ENCODE measurements at regions not wholly inside any gene's neighbourhood (a gene's known extent, or its start where the extent isn't known, plus 50 kb on each side); places are given as distances from the start of the nearest gene placed in this dataset.

DNA sequence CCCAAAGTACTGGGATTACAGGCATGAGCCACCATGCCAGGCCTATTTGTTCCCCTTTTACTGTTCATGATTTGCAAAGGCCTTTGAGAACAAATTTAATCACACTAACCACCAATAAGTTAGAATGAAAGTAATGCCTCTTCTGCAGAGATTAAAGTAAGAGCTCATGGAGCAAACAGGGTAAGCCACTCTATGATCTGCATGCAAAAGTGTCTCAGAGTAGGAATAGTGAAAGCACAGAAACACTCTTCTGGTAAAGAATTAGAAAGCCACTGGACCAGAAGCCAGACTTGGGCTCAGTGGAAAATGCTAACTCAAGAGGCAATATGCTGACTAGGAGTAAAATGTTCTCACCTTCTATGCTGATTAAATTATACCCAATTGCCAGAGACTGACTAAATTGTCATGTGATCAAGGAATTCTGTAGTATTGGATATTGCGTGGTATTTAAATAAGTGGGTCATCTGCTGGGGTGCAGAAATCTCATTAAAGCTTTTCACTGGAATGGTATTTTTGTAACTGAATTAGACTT, 235.3 kb upstream of the ERBB4 start:
- H3K27ac ChIP-seq (ENCODE audit: low read depth in 2 of 2, low read length in 1 of 2): no peak overlapping the region
- 86 to 95% methylated on average over 1 of the region's 1 CpG for WGBS, 2 donors
- no peaks in the 10 kb centered on the region for H3K9me3 ChIP-seq (ENCODE audit: control insufficient read depth in 2 of 2, insufficient read depth in 1 of 2, low read depth in 1 of 2, low read length in 1 of 2)
- no peaks in the 10 kb centered on the region for H3K4me1 ChIP-seq (ENCODE audit: control insufficient read depth in 2 of 2, insufficient read depth in 2 of 2, low read length in 1 of 2)
- no peaks in the 10 kb centered on the region for H3K27me3 ChIP-seq (ENCODE audit: control insufficient read depth in 1 of 2, insufficient read depth in 2 of 2, low read length in 2 of 2)
- H3K36me3 ChIP-seq (ENCODE audit: control insufficient read depth in 2 of 2, insufficient read depth in 2 of 2, low read length in 1 of 2): no peaks in the 10 kb centered on the region
- H3K4me3 ChIP-seq (ENCODE audit: low read depth in 1 of 2, low read length in 2 of 2): no peak overlapping the region

GRCh38 chr2:212770240-212770639, 231.6 kb upstream of the ERBB4 start:
- 45 to 68% methylated on average over 3 of the region's 3 CpGs for WGBS, 2 donors

DNA sequence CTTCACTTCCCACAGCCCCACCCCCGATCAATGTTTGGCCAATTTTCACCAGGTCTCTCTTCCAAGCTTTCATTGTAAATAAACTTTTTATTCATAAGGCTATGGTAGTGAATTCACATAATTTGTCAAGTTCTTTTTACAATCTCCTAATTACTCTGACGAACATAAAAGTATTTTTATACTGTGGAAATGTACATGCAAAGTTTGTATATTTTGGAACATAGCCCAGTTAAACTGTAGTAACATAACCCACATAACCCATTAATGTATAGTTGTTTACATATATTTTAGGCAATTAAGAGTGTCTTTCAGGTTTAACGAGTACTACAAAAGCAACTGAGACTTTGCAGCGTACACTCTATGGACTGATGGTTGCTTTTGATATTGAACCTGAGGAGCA, 228.3 kb upstream of the ERBB4 start:
- no peaks in the 10 kb centered on the region for H3K4me1 ChIP-seq (ENCODE audit: control insufficient read depth in 2 of 2, insufficient read depth in 2 of 2, low read length in 1 of 2)
- 37 to 56% methylated on average over 4 of the region's 4 CpGs for WGBS, 2 donors
- H3K9me3 ChIP-seq (ENCODE audit: control insufficient read depth in 2 of 2, insufficient read depth in 1 of 2, low read depth in 1 of 2, low read length in 1 of 2): no peaks in the 10 kb centered on the region

More at GRCh38 chr2:212770240-212770639, 231.6 kb upstream of the ERBB4 start:
- Histone ChIP-seq H3K4me1 (ENCODE audit: control insufficient read depth in 2 of 2, insufficient read depth in 2 of 2, low read length in 1 of 2) (no peaks in the 10 kb centered on the region), H3K27ac (ENCODE audit: low read depth in 2 of 2, low read length in 1 of 2) (no peak overlapping the region), H3K27me3 (ENCODE audit: control insufficient read depth in 1 of 2, insufficient read depth in 2 of 2, low read length in 2 of 2) (no peaks in the 10 kb centered on the region), H3K36me3 (ENCODE audit: control insufficient read depth in 2 of 2, insufficient read depth in 2 of 2, low read length in 1 of 2) (no peaks in the 10 kb centered on the region), H3K4me3 (ENCODE audit: low read depth in 1 of 2, low read length in 2 of 2) (no peak overlapping the region), H3K9me3 (ENCODE audit: control insufficient read depth in 2 of 2, insufficient read depth in 1 of 2, low read depth in 1 of 2, low read length in 1 of 2) (no peaks in the 10 kb centered on the region)

GRCh38 chr2:212752730-212753351, 214.2 kb upstream of the ERBB4 start:
- peaks cover 0 to 2% of the 10 kb centered on the region in 2 donors for H3K9me3 ChIP-seq (ENCODE audit: control insufficient read depth in 2 of 2, insufficient read depth in 1 of 2, low read depth in 1 of 2, low read length in 1 of 2)
- H3K27me3 ChIP-seq (ENCODE audit: control insufficient read depth in 1 of 2, insufficient read depth in 2 of 2, low read length in 2 of 2): no peaks in the 10 kb centered on the region
- no peak overlapping the region for H3K4me3 ChIP-seq (ENCODE audit: low read depth in 1 of 2, low read length in 2 of 2)
- no peaks in the 10 kb centered on the region for H3K4me1 ChIP-seq (ENCODE audit: control insufficient read depth in 2 of 2, insufficient read depth in 2 of 2, low read length in 1 of 2)
- H3K27ac ChIP-seq (ENCODE audit: low read depth in 2 of 2, low read length in 1 of 2): no peak overlapping the region
- no peaks in the 10 kb centered on the region for H3K36me3 ChIP-seq (ENCODE audit: control insufficient read depth in 2 of 2, insufficient read depth in 2 of 2, low read length in 1 of 2)
- 47 to 57% methylated on average over 2 of the region's 2 CpGs for WGBS, 2 donors

More for the DNA sequence above, 228.3 kb upstream of the ERBB4 start:
- Histone ChIP-seq H3K36me3 (ENCODE audit: control insufficient read depth in 2 of 2, insufficient read depth in 2 of 2, low read length in 1 of 2) (no peaks in the 10 kb centered on the region), H3K27me3 (ENCODE audit: control insufficient read depth in 1 of 2, insufficient read depth in 2 of 2, low read length in 2 of 2) (no peaks in the 10 kb centered on the region), H3K27ac (ENCODE audit: low read depth in 2 of 2, low read length in 1 of 2) (no peak overlapping the region), H3K4me3 (ENCODE audit: low read depth in 1 of 2, low read length in 2 of 2) (no peak overlapping the region)

DNA sequence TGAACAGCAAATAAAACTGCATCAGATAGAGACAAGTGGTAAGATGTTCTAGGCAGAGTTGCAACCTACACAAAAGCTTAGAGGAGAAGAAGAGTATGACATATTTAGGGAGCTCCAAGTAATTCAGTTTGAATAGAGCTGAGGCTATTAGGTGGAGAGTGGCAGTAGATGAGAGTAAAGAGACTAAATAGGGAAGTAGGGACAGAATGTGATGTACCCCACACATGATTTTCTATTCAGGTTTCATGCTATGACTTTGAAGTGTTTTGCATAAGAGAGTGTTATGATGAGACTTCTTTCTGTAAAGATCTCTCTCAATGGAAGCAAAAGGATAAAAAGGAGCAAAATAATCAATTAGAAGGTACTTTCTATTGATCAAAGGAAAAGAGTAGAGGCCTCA, 206.8 kb upstream of the ERBB4 start:
- Histone ChIP-seq H3K9me3 (ENCODE audit: control insufficient read depth in 2 of 2, insufficient read depth in 1 of 2, low read depth in 1 of 2, low read length in 1 of 2) (no peaks in the 10 kb centered on the region), H3K27ac (ENCODE audit: low read depth in 2 of 2, low read length in 1 of 2) (no peak overlapping the region), H3K4me1 (ENCODE audit: control insufficient read depth in 2 of 2, insufficient read depth in 2 of 2, low read length in 1 of 2) (no peaks in the 10 kb centered on the region), H3K36me3 (ENCODE audit: control insufficient read depth in 2 of 2, insufficient read depth in 2 of 2, low read length in 1 of 2) (no peaks in the 10 kb centered on the region), H3K4me3 (ENCODE audit: low read depth in 1 of 2, low read length in 2 of 2) (no peak overlapping the region), H3K27me3 (ENCODE audit: control insufficient read depth in 1 of 2, insufficient read depth in 2 of 2, low read length in 2 of 2) (no peaks in the 10 kb centered on the region)

GRCh38 chr2:212737392-212738172, 199.0 kb upstream of the ERBB4 start:
- Histone ChIP-seq H3K9me3 (ENCODE audit: control insufficient read depth in 2 of 2, insufficient read depth in 1 of 2, low read depth in 1 of 2, low read length in 1 of 2) (peaks cover 0 to 2% of the 10 kb centered on the region in 2 donors), H3K27ac (ENCODE audit: low read depth in 2 of 2, low read length in 1 of 2) (no peak overlapping the region), H3K4me3 (ENCODE audit: low read depth in 1 of 2, low read length in 2 of 2) (no peak overlapping the region), H3K36me3 (ENCODE audit: control insufficient read depth in 2 of 2, insufficient read depth in 2 of 2, low read length in 1 of 2) (no peaks in the 10 kb centered on the region), H3K27me3 (ENCODE audit: control insufficient read depth in 1 of 2, insufficient read depth in 2 of 2, low read length in 2 of 2) (no peaks in the 10 kb centered on the region), H3K4me1 (ENCODE audit: control insufficient read depth in 2 of 2, insufficient read depth in 2 of 2, low read length in 1 of 2) (no peaks in the 10 kb centered on the region)
- whole genome bisulfite sequencing, 2 donors: 70 to 71% methylated on average over 4 of the region's 4 CpGs

- 74 to 97% methylated on average over 1 of the region's 1 CpG for WGBS, 2 donors
- Histone ChIP-seq H3K9me3 (ENCODE audit: control insufficient read depth in 2 of 2, insufficient read depth in 1 of 2, low read depth in 1 of 2, low read length in 1 of 2) (peaks cover 0 to 2% of the 10 kb centered on the region in 2 donors), H3K4me3 (ENCODE audit: low read depth in 1 of 2, low read length in 2 of 2) (no peak overlapping the region), H3K27ac (ENCODE audit: low read depth in 2 of 2, low read length in 1 of 2) (no peak overlapping the region), H3K27me3 (ENCODE audit: control insufficient read depth in 1 of 2, insufficient read depth in 2 of 2, low read length in 2 of 2) (no peaks in the 10 kb centered on the region), H3K4me1 (ENCODE audit: control insufficient read depth in 2 of 2, insufficient read depth in 2 of 2, low read length in 1 of 2) (no peaks in the 10 kb centered on the region), H3K36me3 (ENCODE audit: control insufficient read depth in 2 of 2, insufficient read depth in 2 of 2, low read length in 1 of 2) (no peaks in the 10 kb centered on the region)
Measured at GRCh38 chr2:212736385-212736726, 197.8 kb upstream of the ERBB4 start.

DNA sequence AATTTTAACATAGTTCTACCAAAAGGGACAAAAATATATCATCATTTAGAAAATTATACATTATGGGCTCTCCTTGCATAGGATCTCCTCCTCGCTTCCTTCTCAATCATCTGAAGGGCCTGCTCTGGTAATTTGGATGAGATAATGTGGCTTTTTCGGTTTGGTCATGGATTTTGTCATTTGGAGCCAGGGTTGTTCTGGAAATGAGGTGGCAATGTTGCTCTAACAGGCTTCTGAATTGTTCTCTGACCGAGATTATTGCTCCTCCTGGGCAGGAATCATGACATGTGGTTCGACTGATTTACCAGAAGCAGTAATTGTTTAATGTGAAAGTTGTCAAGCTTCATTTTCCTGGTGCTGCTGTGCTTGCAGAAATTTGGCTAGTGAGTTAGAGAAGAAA, 194.7 kb upstream of the ERBB4 start:
- Histone ChIP-seq H3K36me3 (ENCODE audit: control insufficient read depth in 2 of 2, insufficient read depth in 2 of 2, low read length in 1 of 2) (no peaks in the 10 kb centered on the region), H3K27ac (ENCODE audit: low read depth in 2 of 2, low read length in 1 of 2) (no peak overlapping the region), H3K4me1 (ENCODE audit: control insufficient read depth in 2 of 2, insufficient read depth in 2 of 2, low read length in 1 of 2) (no peaks in the 10 kb centered on the region), H3K27me3 (ENCODE audit: control insufficient read depth in 1 of 2, insufficient read depth in 2 of 2, low read length in 2 of 2) (no peaks in the 10 kb centered on the region), H3K9me3 (ENCODE audit: control insufficient read depth in 2 of 2, insufficient read depth in 1 of 2, low read depth in 1 of 2, low read length in 1 of 2) (peaks cover 0 to 2% of the 10 kb centered on the region in 2 donors), H3K4me3 (ENCODE audit: low read depth in 1 of 2, low read length in 2 of 2) (no peak overlapping the region)
- WGBS, 2 donors: 53 to 70% methylated on average over 4 of the region's 4 CpGs

- Histone ChIP-seq H3K4me1 (ENCODE audit: control insufficient read depth in 2 of 2, insufficient read depth in 2 of 2, low read length in 1 of 2) (no peaks in the 10 kb centered on the region), H3K27me3 (ENCODE audit: control insufficient read depth in 1 of 2, insufficient read depth in 2 of 2, low read length in 2 of 2) (no peaks in the 10 kb centered on the region), H3K36me3 (ENCODE audit: control insufficient read depth in 2 of 2, insufficient read depth in 2 of 2, low read length in 1 of 2) (no peaks in the 10 kb centered on the region), H3K27ac (ENCODE audit: low read depth in 2 of 2, low read length in 1 of 2) (no peak overlapping the region), H3K4me3 (ENCODE audit: low read depth in 1 of 2, low read length in 2 of 2) (no peak overlapping the region), H3K9me3 (ENCODE audit: control insufficient read depth in 2 of 2, insufficient read depth in 1 of 2, low read depth in 1 of 2, low read length in 1 of 2) (peaks cover 0 to 2% of the 10 kb centered on the region in 2 donors)
- 78 to 85% methylated on average over 3 of the region's 3 CpGs for WGBS, 2 donors
Measured at GRCh38 chr2:212732860-212733259, 194.3 kb upstream of the ERBB4 start.

DNA sequence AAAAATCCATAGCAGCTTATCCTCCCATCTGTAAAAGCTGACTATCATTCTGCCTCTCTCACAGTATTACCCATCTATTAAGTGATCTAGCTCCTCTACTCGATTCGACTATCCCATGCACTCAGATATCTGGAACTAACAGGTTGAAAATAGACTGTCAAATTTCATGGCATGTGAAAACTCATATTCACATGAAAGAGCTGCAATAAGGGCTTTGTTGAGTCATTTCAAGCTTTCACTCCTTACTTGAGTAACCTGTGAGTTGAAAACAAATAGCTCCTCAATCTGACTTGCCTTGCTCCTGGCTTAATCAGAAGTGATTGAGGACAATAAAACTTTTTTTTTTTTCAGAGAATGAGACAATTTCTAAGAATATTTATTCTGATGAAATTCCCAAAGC, 192.4 kb upstream of the ERBB4 start:
- Histone ChIP-seq H3K9me3 (ENCODE audit: control insufficient read depth in 2 of 2, insufficient read depth in 1 of 2, low read depth in 1 of 2, low read length in 1 of 2) (no peaks in the 10 kb centered on the region), H3K27me3 (ENCODE audit: control insufficient read depth in 1 of 2, insufficient read depth in 2 of 2, low read length in 2 of 2) (no peaks in the 10 kb centered on the region), H3K36me3 (ENCODE audit: control insufficient read depth in 2 of 2, insufficient read depth in 2 of 2, low read length in 1 of 2) (no peaks in the 10 kb centered on the region), H3K4me1 (ENCODE audit: control insufficient read depth in 2 of 2, insufficient read depth in 2 of 2, low read length in 1 of 2) (no peaks in the 10 kb centered on the region), H3K4me3 (ENCODE audit: low read depth in 1 of 2, low read length in 2 of 2) (no peak overlapping the region), H3K27ac (ENCODE audit: low read depth in 2 of 2, low read length in 1 of 2) (no peak overlapping the region)
- 68 to 76% methylated on average over 2 of the region's 2 CpGs for WGBS, 2 donors

Data from esophagus (tissue), 2 donors.